Dedifferentiated amniotic fluid mesenchymal stem cell (primary cell): ENCODE measurements at regions not wholly inside any gene's neighbourhood (a gene's known extent, or its start where the extent isn't known, plus 50 kb on each side); places are given as distances from the start of the nearest gene placed in this dataset.

Source experiments
- DNase-seq: peaks from one replicate; pipeline ENCODE4 v3.0.0-alpha.2; 2016; ENCODE audit errors: extremely low spot score

DNA sequence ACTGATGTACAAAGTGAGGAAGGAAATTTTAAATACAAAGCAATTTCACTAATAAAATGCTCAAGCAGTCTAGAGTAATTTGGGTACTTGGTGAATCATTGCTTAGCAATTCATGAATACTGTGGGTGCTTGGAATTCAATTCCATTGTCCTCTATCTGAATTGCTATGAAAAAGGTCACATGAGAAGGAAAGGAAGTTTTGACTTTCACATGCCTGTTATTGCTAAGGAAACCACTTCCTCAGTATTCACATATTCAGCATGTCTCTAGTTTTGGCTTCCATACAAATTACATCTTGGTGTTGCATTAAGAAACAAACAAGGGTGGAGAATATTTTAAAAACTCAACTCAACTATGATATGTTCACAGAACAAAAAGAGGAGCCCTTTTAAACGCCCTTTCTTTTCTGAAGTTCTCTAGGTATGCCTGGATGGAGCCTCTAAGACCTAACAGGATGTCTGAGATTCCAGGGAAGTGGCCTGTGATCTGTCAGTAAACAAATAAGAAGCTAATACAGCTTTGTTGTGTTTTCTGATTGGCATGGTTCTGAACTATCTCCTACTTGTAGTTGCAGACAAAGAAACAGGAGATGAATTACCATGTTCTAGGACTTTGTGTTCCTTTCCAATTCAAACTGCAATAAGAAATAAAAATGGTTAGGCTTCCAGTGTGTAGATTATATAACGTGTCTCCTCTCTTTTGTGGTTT is 190.4 kb downstream of the OGFRL1 start:
- peak; percentile 87 for DNase-seq

DNA sequence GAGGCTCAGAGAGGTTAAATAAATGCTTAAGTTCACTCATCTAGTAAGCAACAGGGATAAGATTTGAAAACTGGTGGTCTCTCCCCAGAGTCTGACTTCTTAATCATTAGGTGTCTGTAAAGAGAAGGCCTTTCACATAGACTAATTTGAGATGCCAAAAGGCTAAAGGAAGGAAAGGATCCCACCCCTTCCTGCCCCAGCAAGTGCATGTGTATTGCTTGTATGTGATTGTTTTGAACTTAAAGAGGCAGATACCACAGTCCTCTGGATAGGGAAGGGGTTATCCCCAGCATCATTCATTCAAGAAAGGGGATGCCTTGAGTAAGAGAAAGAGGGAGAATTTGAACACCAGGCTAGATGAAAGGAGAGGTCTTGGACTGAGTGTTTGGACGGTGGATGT is 192.0 kb downstream of the OGFRL1 start:
- no peak for DNase-seq

DNA sequence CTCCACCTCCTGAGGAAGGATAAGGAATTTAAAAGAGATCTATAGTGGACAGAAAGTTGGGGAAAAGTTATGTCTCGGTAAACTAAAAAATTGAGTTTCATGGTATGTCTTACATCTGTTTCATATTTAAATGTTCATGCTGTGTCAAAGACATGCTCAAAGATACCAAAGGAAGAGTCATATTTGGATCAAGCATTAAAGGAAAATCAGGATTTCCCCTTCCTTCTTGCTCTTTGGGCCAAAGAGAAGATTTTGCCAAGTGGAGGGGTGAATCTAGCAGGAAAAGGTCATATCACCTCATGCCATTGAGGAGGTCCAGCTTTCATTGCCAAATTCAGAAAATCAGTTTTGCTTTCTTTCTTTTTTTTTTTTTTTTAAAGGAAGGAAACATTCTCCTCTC is 192.4 kb downstream of the OGFRL1 start:
- no peak for DNase-seq

DNA sequence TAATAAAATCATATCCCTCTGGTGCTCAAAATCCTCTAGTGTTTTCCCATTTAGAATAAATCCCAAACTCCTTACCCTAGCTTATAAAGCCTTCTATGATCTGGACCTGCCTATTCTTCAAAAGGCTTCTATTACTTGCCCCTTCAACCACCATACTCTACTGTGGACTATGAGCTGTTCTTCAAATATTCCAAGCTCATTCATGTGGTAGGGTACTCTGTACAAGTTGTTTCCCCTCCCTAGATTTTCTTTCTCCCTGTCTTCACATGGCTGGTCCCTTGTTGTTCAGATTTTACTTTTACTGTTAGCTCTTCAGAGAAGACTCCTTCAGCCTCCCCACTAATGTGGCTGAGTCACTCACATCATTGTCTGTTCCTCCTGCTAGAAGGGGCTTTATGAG is 193.2 kb downstream of the OGFRL1 start:
- DNase-seq: no peak

DNA sequence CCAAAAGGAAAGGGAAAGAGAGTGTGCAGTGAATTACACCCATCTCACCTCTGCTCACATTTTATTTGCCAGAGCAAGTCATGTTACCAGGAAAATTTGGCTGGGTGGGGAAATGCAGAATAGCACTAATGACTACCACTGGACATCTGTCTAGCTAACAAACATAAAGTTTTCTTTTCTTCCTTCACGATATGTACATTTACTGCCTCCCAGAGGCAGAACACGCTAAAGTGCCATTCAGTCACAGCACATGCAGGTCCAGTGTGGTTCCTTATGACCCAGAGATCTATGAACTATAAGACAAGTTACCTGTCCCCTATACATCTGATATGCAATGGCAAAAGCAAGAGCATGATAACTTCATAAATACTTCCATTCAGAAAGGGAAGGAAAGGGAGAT is 194.1 kb downstream of the OGFRL1 start:
- no peak for DNase-seq

DNA sequence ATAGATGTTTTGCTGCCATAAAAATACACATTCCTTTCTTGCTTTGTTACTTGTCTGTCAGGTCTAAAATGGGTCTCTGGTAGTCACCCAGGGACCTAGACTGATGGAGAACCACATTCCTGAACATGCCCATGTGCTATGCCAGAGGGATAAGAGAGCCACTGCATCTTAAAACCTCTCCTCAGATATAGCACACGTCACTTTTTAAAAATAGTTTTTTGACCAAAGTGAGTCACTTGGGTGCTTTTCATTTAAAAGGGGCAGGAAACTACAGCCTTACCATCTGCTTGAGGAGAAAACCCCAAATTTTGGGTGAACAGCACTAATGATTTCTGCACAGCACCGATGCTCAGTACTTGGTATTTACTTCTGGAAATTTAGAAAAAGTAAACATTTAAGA is 197.8 kb downstream of the OGFRL1 start:
- DNase-seq: peak; percentile 48

DNA sequence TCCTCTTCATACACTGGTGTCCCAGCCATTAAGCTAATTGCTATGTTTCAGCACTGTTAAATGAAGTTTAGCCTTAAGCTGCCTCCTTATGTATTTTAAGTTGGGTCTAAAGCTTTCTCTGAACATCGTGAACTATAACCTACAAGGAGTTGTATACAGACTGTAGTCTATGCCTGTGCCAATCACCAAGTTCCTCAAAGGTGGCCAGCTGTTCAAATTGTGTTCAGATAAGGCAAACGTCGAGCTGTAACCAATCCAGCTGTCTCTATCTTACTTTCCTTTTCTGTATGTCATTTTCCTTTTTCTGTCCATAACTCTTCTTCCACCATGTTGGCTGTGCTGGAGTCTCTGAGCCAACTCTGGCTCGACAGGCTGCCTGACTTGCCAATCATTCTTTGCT is 199.6 kb downstream of the OGFRL1 start:
- no peak for DNase-seq

DNA sequence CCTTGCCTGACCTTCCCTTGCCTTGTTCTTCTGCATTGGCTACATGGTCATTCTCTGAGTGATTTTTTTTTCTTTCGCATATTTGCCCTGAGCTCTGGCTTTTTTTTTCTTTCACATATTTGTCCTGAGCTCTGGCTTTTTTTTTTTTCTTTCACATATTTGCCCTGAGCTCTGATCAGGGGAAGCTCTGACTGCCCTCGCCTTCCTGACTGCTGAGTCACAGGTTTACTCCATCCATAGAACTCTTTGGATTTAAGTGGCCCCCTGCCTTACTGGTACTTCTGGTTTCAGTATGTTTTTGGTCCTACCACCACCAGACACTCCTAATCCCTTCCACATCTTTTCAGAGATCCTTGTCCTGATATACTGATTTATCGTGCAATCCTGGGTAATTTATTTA is 201.1 kb downstream of the OGFRL1 start:
- peak; percentile 88 for DNase-seq

DNA sequence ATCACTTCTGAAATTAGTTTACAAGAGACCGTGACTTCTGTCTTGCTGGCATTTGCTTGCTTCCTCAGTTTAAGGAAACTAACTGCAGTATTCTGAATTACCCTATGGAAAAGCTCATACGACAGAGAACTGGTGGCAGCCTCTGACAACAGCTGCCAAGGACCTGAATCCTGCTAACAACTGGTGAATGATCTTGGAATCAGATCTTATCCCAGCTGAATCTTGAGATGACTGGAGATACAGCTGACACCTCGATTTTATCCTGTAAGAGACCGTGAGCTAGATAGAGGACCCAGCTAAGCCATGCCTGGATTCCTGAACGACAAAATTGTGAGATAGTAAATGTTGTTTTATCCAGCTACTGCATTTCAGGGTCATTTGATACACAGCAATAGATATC is 202.3 kb downstream of the OGFRL1 start:
- DNase-seq: no peak

DNA sequence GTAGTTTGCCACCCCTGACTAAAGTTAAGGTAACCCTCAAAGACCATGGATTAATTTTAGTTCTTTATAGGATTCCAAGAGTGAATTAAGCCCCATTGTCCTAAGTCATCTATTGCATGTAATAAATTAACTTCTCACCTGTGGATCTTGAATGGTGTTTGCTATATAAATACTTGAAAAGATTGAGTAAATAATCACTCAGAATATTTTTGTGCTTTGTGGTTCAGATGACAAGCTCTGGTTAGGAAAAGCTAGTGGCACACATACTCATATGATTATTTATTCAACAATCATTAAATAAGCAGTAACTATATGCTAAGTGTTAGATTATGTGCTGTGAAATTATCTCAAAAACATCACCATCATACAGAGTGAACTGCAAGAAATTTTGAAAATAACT is 203.2 kb downstream of the OGFRL1 start:
- no peak for DNase-seq

DNA sequence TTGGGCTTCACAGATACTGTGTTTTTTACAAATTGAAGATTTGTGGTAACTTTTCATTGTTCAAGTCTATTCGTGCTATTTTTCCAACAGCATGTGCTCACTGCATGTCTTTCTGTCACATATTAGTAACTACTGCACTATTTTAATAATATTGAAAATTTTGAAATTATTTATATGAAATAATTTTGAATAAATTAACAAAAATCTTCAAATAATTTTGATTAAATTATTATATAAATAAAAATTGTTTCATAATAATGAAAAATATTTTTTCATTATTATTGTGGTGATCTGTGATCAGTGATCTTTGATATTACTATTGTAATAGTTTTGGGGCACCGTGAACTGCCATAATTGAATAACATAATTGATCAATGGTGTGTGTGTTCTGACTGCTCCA is 204.1 kb downstream of the OGFRL1 start:
- DNase-seq: no peak

DNA sequence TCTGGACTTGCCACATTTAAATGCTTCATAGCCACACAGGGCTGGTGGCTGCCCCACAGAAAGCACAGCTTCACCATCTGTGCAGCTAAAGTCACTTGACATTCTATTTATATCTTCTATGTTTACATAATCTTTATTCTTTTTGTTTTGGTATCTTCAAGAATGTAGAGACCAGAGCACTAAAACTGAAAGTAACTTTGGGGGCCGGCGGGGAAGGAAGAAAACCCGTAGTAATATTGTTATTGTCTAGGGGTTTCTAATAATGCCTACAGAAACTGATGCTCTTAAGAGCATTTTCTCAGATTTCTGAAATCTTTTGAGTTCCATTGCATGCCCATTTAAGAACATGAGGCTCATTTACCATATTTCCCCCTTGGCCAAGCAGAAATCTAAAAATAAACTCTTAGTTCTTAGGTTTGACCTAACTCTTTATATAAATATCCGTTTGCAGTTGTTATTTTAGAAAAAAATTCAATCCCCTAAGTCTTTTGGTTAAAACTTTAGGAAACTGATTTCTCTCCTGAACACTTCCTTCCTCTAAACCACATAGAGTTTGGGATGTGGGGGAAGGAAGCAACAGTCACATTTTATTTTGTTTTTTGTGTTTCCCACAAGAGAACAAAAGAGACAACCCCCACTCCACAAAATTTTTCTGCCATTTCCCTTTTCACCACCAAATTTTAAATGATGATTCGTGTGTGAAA is 207.6 kb downstream of the OGFRL1 start:
- peak; percentile 18 for DNase-seq

DNA sequence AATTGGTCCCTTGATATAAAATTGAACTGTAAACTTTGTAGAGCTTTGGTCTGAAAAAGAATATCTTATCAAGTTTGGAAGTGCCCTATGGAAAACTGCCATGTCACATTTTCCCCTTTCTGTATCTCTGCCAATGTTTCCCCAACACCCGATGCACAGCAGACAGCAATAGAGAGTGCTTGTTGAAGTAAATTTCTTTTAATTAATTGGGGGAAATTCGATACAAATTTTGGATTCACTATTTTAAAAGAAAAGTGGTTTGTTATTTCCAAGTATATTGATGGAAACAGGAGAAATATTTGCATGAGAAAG is 208.1 kb downstream of the OGFRL1 start:
- DNase-seq: no peak

DNA sequence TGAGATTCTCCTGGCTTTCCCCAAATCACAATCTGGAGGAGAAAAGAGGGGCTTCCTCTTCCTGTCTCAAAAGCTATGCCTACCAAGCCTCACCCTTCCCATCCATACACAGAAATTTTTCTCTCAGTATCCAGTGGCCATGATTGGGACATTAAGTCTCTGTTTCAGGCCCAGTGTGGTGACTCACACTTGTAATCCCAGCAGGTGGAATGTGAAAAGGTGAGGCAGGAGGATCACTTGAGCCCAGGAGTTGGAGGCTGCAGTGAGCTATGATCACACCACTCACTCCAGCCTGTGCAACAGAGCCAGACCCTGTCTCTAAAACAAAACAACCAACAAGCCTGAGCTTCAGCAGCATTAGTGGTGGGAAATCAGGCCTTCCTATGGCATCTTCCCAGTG is 210.0 kb downstream of the OGFRL1 start:
- DNase-seq: no peak

DNA sequence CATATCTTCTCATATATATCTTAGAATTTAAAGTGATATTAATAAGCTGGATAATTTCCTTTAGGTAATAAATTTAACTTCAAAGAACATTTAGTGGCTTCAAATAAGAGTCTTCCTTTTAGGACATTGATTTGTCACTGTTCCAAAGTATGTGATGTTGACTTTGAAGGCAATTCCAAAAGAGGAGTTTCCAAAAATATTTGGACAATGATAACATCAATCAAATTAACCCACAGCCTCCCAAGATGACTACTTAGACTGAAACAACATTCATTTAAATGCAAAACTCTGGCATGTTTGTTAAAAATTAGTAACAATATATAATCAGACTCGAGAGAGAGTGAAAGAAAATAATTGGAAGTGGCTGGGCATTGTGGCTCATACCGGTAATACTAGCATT is 211.1 kb downstream of the OGFRL1 start:
- DNase-seq: no peak

DNA sequence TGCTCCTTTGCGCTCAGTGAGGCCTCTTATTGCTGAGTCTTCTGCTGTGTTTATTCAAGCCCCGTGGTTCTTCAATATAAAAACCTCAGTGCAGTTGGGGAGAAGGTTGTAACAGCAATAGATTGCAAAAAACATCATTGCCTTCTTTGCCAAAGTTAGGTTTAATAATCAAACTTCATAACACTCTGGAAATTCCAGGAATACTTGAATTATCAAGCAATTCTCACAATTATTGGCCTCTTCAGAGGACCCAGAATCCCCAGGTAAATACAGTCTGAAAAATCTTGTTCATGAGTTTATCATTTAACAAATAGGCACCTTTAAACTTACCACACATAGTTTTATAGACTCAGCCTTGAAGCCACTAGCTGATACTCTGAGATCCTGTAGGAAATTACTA is 213.6 kb downstream of the OGFRL1 start:
- DNase-seq: no peak

DNA sequence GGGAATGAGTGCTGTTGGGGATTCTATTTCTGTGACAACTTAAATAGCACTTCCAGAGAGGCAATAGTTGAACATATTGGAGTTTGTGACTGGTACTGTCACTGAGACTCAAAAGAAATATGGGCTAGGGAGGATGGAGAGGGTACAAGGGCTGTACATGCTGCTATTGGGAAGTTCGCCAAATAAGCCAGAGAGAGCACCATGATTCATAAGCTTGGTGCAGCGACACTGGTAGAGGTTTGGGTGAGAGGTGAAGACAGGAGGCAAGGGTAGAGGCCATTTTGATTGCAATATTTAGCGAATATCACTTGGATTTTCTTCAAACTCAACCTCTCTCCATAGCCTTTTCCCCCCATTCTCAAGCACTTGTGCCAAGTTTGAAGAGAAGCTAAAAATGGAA is 214.3 kb downstream of the OGFRL1 start:
- no peak for DNase-seq

DNA sequence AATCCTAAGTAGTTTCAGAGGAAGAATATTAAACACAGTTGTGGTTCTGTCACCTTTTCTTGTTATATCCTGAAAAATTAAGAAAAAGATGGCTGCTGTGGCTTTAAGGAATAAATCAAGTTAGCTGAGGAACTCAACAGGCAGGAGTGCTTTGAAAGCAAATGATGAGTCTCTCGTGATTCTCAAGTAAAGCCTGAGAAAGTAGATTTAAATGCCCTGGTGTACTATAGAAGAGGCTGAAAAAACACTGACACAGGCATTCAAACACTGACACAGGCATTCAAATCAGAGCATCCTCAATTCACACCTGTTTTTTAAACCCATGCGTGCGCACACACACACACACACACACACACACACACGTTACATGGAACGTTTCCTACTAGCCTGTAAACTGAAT is 218.6 kb downstream of the OGFRL1 start:
- no peak for DNase-seq

DNA sequence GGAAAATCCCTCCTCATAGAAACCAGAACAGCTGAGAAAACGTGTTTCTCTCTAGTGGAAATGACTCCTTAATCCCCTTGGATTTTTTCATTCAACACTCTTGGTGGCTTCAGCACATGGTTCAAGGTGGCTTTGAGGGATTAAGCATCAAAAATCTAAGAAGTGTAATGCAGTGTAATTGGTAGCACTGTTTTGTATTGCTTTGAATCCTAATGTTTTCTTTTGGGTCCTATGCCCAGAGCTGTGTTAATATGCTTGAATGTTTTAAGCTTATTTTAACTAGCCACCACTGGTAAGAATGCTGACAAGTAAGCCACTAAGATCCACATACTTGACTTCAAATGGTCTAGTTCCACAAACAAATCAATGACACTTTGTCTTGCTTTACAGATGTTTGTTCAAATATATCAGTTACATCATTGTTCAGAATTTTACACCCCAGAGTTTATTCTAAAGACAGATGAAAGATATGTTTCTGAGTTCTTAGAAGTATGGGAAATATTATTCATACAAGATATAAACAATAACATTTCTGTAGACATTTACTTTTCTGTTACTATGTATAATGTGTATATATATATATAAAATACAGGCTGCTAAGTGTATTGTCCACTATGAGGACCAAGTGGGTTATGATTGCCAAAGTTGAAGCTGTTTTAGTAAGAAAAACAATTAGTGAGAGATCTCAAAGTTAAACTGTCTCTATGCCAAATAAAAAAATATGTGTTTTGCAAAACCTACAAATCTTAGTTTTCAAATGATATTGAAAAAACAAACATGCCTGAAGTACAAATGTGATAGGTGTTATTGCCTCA is 220.8 kb downstream of the OGFRL1 start:
- DNase-seq: no peak

DNA sequence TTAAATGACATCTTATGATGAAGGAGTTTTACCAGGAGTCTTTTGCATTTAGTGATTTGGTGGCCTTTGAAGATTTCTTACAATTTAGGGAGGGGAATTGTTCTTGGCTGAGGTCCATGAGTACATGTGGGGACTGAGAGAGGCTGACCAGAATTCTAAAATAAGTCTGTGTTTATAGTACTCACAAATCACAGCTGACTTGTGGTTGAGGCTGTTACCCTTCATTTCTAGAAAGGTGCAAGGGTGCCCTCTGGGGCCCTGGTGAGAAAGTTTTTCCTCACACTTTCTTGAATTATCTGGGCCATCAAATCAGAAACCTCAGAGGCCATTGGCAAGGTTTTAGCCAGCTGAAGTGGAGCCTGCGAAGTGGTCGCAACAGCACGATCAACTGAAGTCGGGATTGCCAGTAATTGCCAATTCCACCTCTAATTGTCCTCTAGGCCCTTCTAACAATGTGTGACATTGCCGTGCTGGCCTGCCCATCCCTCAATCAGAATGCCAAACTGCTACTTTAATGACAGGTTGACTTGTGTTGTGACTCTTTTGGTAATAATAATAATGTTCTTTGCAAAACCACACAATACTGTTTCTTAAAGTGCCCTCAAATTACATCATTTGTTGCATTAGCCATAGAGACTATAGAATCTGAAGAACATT is 221.6 kb downstream of the OGFRL1 start:
- DNase-seq: peak; percentile 87

DNA sequence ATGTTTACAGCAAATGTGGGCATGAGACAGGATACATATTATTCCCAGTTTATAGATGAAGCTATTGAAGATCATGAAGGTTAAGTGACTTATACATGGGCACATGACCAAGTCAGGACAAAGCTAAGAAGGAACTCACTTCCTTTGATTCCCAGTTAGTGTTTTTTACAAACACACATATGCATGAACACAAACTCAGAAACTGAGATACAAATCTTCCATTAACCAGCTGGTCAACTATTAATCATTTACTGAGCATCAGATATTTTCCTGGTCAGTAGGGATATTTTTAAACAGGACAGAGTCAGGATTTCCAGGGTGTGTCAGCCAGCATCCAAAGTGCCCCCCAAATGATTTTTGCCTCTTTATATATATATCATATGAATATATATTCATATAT is 222.2 kb downstream of the OGFRL1 start:
- no peak for DNase-seq

DNA sequence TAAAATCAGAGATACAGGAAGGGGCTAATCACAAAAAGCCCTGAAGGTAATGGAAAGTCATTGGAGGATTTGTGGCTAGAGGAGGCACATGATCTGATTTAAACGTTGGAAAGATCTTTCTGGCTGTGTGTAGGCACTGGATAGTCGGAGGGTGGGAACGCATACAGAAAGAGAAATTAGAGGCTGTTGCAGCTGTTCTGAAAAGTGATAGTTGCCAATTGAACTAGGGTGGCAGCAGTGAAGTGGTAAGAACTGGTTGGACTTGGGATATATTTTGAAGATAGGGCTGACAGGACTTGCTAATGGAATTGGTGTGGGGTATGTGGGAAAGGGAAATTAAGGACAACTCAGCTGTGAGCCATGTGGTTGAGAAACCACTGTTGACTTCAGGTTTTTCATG is 223.6 kb downstream of the OGFRL1 start:
- no peak for DNase-seq

DNA sequence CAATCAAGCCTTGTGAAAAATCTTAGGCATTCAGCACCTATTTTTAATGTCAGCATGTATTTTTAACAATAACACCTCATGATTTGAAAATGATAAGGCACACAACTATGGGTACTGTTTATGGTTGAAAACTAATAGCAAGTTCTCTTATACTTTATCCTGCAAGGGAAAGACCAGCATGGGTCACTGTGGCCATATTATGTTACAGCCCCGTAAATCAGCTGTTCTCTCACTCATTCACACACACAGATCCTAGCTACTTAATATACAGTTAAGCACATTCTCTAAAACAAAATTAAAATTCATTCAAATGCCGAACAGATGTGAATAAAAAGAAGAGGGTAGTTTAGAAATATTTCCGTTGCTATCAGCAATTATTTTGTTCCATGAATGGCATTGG is 224.4 kb downstream of the OGFRL1 start:
- no peak for DNase-seq
